GM12878 (cell line): ENCODE measurements at regions not wholly inside any gene's neighbourhood (a gene's known extent, or its start where the extent isn't known, plus 50 kb on each side); places are given as distances from the start of the nearest gene placed in this dataset.
A peak's percentile ranks its signal among the peaks of the same experiment; 100 is the strongest.

ENCODE experiments used
- ATAC-seq: fragments of 200-7000 bp; cut with Tn5 transposase; 3 replicates; pipeline ENCODE4 v1.9.1; 2020; ENCODE audit warnings: mild to moderate bottlenecking, moderate library complexity
- BruUV-seq: library from RNA; stranded (reverse); fragments of 400-500 nt; replicated peaks from 2 replicates; lab custom pipeline; 2021; lab: Mats Ljungman, UMichigan
- CTCF ChIA-PET: fragments of 300-600 bp; sonication (Branson Sonifier 250); formaldehyde crosslinking; extraction: SDS; loops from one replicate; lab custom pipeline; 2021; ENCODE audit warnings: inconsistent platforms; lab: Yijun Ruan, JAX
- POLR2A ChIA-PET: fragments of 350-600 bp; formaldehyde crosslinking; extraction: SDS; loops from one replicate; lab custom pipeline; 2021; ENCODE audit warnings: inconsistent platforms; lab: Charles Lee
- RAD21 ChIA-PET: fragments of 300-600 bp; sonication (Branson Sonifier 250); formaldehyde crosslinking; loops from one replicate; lab custom pipeline; 2023; ENCODE audit warnings: antibody characterized with exemption; ENCODE audit not compliant: unreplicated experiment; lab: Charles Lee
- SMC1A ChIA-PET: fragments of 300-600 bp; sonication (Branson Sonifier 250); formaldehyde crosslinking; loops from one replicate; lab custom pipeline; 2023; ENCODE audit not compliant: unreplicated experiment, uncharacterized antibody; lab: Charles Lee
- DNase-seq: peaks from one replicate; pipeline ENCODE4 v3.0.0-alpha.2; 2011; ENCODE audit warnings: low read depth, low spot score
- FAIRE-seq: peaks from 3 replicates; lab custom pipeline; 2011; peaks lifted over from hg19 to GRCh38; lab: Jason Lieb, UNC
- H2AFZ ChIP-seq: 2 replicates; pipeline ENCODE4 v1.6.0; 2011; ENCODE audit warnings: low read depth, low read length, control low read depth; ENCODE audit not compliant: control insufficient read depth
- H3K27ac ChIP-seq: 2 replicates; pipeline ENCODE4 v1.5.1; 2011; ENCODE audit warnings: control low read depth; ENCODE audit not compliant: control insufficient read depth, insufficient read depth
- H3K27me3 ChIP-seq, 2 experiments: replicated peaks in 1 of 2; 2 replicates each; pipeline versions ENCODE4 v1.6.0 to v1.6.1; 2011; ENCODE audit warnings: low read length in 1 of 2; ENCODE audit not compliant: control insufficient read depth in 2 of 2, insufficient read depth in 2 of 2
- H3K36me3 ChIP-seq, 2 experiments: 2 replicates each; pipeline ENCODE4 v1.5.1; 2011; ENCODE audit warnings: low read length in 1 of 2; ENCODE audit not compliant: control insufficient read depth in 2 of 2, insufficient read depth in 2 of 2
- H3K4me1 ChIP-seq: 2 replicates; pipeline ENCODE4 v1.6.1; 2011; ENCODE audit warnings: mild to moderate bottlenecking, low read length, moderate library complexity, mixed read lengths; ENCODE audit not compliant: control insufficient read depth, insufficient read depth
- H3K4me2 ChIP-seq: 2 replicates; pipeline ENCODE4 v1.6.0; 2011; ENCODE audit warnings: control low read depth; ENCODE audit not compliant: control insufficient read depth, insufficient read depth
- H3K4me3 ChIP-seq: fragments of 200-600 bp; sonication (generic); 2 replicates; pipeline ENCODE4 v1.5.1; 2016
- H3K79me2 ChIP-seq: 2 replicates; pipeline ENCODE4 v1.6.0; 2011; ENCODE audit warnings: low read length; ENCODE audit not compliant: control insufficient read depth, insufficient read depth
- H3K9ac ChIP-seq: 2 replicates; pipeline ENCODE4 v1.8.0; 2011; ENCODE audit warnings: low read length, control low read depth, mixed read lengths; ENCODE audit not compliant: control insufficient read depth, insufficient read depth
- H3K9me3 ChIP-seq: replicated peaks from 3 replicates; pipeline ENCODE4 v1.5.1; 2011; ENCODE audit warnings: mild to moderate bottlenecking, low read length; ENCODE audit not compliant: control insufficient read depth, insufficient read depth
- H4K20me1 ChIP-seq: 2 replicates; pipeline ENCODE4 v1.6.0; 2011; ENCODE audit not compliant: control insufficient read depth, insufficient read depth
- ATF7 ChIP-seq: fragments of 450-650 bp; IDR thresholded peaks from 2 replicates; pipeline ENCODE4 v1.6.1; 2016; ENCODE audit warnings: low read depth, mild to moderate bottlenecking
- ZNF384 ChIP-seq: IDR thresholded peaks from 2 replicates; pipeline ENCODE4 v1.6.1; 2012; ENCODE audit warnings: low read depth, mild to moderate bottlenecking, low read length, improper control_type of control experiment, borderline replicate concordance
- WGBS: methylation state at CpG from one replicate; pipeline ENCODE4 v1.1.6; 2016; ENCODE audit warnings: low lambda C conversion rate; ENCODE audit not compliant: insufficient replicate concordance, insufficient coverage; ENCODE audit errors: missing lambda C conversion rate; 5-methylcytosine and 5-hydroxymethylcytosine counted together
- in situ Hi-C: fragments of 300-500 bp; cut with MboI; formaldehyde crosslinking; loops from 9 replicates; pipeline ENCODE4 v1.14.3; 2018; ENCODE audit warnings: mixed read lengths
- intact Hi-C: fragments of 100-400 bp; cut with micrococcal nuclease; formaldehyde crosslinking; loops from one replicate; pipeline ENCODE4 v1.14.2; 2022; ENCODE audit not compliant: unreplicated experiment
- TF ChIP-seq, protein P1 (sequence below): IDR thresholded peaks from 2 replicates; pipeline ENCODE4 v1.6.1; 2012; ENCODE audit warnings: low read depth, low read length, improper control_type of control experiment

GRCh38 chr1:181155339-181155738, 66.8 kb downstream of the IER5 start:
- Histone ChIP-seq H3K79me2 (no peaks in the 10 kb centered on the region), H3K36me3 (no peaks in the 10 kb centered on the region), H3K27me3 (no peaks in the 10 kb centered on the region), H3K4me2 (no peak overlapping the region), H2AFZ (no peak overlapping the region), H3K9me3 (no peaks in the 10 kb centered on the region; the same call in 1 of the 3 replicates), H3K4me3 (no peak overlapping the region), H3K27ac (no peak overlapping the region), H4K20me1 (no peaks in the 10 kb centered on the region), H3K4me1 (peaks cover 42% of the 10 kb centered on the region), H3K9ac (no peak overlapping the region)
- intact Hi-C loops: no loop called here
- 53% methylated on average over 2 of the region's 2 CpGs for WGBS
- BruUV-seq: no TSS peak
- CTCF ChIA-PET: interaction anchor here (1.4 to 36.6 kb wide), 4 partner anchors 10 to 54 kb away, joined by 3 to 1067 read pairs (median 54); partner anchors contain the start of gene IER5
- RAD21 ChIA-PET: interaction anchor here (2.3 kb wide), 1 partner anchor 10 kb away, joined by 10 read pairs; no protein-coding TSS in a partner anchor
- ATAC-seq: no peak
- POLR2A ChIA-PET: interaction anchor here (0.9 to 1.1 kb wide), 2 partner anchors 10 to 12 kb away, joined by 3 to 4 read pairs; no protein-coding TSS in a partner anchor
- TF ChIP-seq, protein P1, sequence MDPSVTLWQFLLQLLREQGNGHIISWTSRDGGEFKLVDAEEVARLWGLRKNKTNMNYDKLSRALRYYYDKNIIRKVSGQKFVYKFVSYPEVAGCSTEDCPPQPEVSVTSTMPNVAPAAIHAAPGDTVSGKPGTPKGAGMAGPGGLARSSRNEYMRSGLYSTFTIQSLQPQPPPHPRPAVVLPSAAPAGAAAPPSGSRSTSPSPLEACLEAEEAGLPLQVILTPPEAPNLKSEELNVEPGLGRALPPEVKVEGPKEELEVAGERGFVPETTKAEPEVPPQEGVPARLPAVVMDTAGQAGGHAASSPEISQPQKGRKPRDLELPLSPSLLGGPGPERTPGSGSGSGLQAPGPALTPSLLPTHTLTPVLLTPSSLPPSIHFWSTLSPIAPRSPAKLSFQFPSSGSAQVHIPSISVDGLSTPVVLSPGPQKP: no peak
- TF ChIP-seq ATF7: peak; percentile 51; the same call in 1 of the 2 replicates
- TF ChIP-seq ZNF384: no peak
- SMC1A ChIA-PET: interaction anchor here (1.1 to 36.3 kb wide), 5 partner anchors 8 to 274 kb away, joined by 3 to 1399 read pairs (median 31); partner anchors contain the start of gene IER5
- no peak for DNase-seq
- FAIRE-seq: no peak
- in situ Hi-C loops: loop anchor here (25.0 kb wide), 1 partner anchor 518 kb away; the partner anchor contains the start of gene XPR1
